Neural progenitor cell (in vitro differentiated cells): ENCODE measurements at regions not wholly inside any gene's neighbourhood (a gene's known extent, or its start where the extent isn't known, plus 50 kb on each side); places are given as distances from the start of the nearest gene placed in this dataset.

Experiments
- CTCF ChIP-seq: fragments of 200-600 bp; sonication (generic); IDR thresholded peaks from 2 replicates; pipeline ENCODE4 v1.5.1; 2017; ENCODE audit warnings: antibody characterized with exemption, mild to moderate bottlenecking
- EZH2 ChIP-seq: fragments of 200-600 bp; sonication (generic); IDR thresholded peaks from 2 replicates; pipeline ENCODE4 v1.6.1; 2017; ENCODE audit warnings: antibody characterized with exemption, mild to moderate bottlenecking, moderate library complexity
- EZH2phosphoT487 ChIP-seq: fragments of 200-600 bp; sonication (generic); IDR thresholded peaks from 2 replicates; pipeline ENCODE4 v1.6.1; 2017; ENCODE audit warnings: antibody characterized with exemption

- TF ChIP-seq EZH2phosphoT487 (no peak), CTCF (no peak), EZH2 (no peak)
These were observed 101.2 kb upstream of the KLF13 start for GRCh38 chr15:31225356-31225955.
